Activated naive CD4-positive, alpha-beta T cell treated with Interleukin-2 at 50 U/mL for 16 hours (primary cell): ENCODE measurements at regions not wholly inside any gene's neighbourhood (a gene's known extent, or its start where the extent isn't known, plus 50 kb on each side); places are given as distances from the start of the nearest gene placed in this dataset.
"Not testable (repeated sequence)": the region's sequence is repeated elsewhere in the genome, so short reads cannot be mapped to it uniquely, and the experiment has no call there.

Source experiments
- DNase-seq: peaks from one replicate; pipeline ENCODE4 v3.0.0-alpha.2; 2020

DNA sequence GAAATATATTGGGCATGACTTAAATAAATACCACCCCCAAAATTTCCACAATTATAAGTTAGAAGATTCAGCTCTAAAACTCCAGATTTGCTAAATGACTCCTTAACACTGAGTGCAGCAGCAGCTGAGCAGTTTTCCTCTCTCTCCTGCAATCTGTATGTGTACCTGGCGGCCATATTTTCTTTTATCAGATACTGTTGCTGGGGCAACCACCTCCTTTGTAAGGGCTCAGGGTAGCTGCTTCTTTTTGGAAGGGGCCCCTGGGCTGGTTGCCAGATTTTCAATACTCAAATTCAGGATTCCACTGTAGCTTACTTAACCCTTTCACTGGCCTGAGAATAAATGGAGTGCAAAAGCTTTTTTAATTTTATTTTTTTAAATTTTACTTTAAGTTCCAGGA lies 197.0 kb downstream of the TAF11L14 start:
- DNase-seq, result no peak

DNA sequence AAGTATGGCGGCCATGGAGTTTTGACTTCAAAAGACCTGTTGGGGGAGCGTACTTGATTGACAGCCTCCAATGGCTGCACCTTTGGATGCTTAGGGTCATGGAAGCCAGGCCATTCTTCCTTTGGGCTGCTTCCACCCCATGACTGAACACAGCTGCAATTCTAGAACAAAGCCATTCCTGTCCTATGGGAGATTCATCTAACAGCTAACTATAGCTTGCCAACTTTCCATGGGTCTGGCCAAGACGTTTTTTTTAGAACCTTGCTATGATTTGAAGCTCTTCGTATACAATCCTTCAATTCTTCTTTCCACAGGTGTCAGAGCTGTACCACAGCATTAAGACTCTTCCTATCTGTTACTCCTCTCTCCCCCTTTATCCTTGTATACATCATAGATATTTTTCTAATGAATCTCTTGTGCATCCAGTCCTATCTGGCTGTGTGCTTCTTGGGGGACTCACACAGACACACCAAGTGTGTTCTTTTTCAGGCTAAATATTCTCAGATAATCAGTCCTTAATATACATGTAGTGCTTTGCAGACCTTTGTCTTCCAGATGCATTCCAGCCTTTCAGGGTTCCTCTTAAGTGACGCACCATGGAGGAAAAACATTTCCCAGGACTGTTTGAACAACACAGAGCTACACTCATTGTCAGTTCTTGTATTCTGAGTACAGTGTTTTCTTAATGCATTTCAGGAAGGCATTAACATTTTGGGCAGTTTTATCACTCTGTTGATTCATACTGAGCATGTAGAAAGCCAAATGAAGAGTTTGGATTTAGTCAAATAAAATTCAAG lies 198.9 kb downstream of the TAF11L14 start:
- DNase-seq, result no peak

DNA sequence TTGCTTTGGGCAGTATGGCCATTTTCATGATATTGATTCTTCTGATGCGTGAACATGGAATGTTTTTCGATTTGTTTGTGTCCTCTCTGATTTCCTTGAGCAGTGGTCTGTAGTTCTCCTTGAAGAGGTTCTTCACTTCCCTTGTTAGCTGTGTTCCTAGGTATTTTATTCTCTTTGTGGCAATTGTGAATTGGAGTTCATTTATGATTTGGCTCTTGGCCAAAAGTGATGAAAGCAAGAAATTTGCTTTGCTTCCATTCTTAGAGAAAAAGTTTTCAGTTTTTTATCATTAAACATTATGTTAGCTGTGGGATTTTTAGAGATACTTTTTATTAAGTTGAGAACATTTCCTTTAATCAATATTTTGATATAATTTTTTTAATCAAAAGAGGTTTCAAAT lies 203.5 kb downstream of the TAF11L14 start:
- DNase-seq, result no peak

DNA sequence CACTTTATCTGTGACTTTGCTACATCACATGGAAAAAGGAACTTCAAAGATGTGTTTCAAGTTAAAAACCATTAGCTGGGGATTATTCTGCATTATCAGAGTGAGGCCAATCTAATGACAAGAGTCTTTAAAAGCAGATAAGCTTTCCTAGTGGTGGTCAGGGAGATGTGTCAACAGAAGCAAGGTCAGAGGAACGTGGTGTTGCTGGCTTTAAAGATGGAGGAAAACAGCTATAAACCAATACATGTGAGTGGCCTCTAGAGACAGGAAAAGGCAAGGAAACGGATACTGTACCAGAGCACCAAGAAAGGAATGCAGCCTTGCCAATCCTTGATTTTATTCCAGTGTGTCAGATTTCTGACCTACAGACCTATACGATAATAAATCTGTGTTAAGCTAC lies 204.2 kb downstream of the TAF11L14 start:
- DNase-seq, result no peak

DNA sequence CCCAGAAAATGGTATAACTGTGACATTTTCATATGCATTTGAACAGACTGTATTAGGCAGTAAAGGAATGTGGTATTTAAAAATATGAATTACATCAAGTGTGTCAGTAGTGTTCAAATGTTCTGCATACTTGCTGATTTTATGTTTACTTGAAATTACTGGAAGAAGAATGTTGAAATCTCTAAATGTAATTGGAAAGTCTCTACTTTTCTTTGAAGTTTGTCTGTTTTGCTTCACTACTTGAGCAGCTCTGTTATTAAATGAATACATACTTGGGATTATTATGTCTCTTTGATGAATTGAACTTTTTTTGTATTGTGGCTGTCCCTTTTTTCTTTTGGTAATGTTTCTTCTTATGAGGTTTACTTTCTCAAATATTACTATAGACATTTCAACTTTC lies 205.6 kb downstream of the TAF11L14 start:
- DNase-seq, result no peak

DNA sequence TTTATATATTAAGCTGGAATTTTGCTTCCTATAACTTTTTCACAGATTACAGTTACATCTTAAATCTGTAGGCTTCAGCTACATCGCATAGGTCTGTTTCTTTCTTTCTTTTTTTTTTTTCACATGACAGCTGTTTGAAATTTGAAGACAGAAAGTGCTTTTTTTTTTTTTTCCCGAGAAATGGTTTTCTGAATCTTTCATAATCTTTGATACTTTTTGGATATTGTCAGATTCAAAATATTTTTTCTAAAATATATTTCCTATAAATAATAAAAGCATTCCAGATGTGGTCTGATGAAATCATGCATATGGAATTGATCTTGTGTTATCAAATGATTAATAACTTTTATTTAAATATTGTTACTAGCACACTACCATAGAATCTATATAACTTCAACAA lies 212.2 kb downstream of the TAF11L14 start:
- no peak for DNase-seq

DNA sequence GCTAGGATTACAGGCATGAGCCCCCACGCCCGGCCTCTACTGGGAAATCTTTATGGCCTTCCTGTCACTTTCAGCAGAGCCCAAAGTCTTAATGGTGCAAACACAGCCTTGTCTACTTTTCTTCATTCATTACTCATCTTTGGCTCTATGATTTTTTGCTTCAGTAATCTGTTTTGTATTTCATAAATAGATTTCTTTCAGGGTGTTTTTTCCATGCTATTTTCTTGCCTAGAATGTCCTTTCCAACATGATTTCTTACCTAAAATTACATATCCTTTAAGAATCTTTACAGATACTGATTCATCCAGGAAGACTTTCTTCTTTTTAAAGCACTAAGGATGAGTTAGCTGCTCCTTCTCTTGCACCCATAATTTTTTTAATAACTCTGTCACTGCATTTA lies 213.0 kb downstream of the TAF11L14 start:
- no peak for DNase-seq

DNA sequence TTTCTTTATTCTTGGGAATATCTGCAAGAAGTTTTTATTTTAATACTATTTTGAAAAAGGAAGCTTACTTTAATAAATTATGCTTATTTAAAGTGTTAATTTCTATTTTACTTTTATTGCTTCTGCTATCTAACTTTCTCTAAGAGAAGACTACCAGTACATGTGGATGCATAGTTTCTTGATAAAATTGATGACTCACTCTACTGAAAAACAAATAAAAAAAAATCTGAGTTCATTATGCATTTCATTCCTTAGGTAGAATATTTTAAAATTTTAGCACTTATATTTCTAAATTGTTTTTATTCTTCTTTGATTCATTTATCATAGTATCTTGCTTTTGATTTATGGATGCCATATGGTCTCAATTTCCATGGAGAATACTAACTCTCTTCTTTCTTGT lies 217.9 kb downstream of the TAF11L14 start:
- no peak for DNase-seq

DNA sequence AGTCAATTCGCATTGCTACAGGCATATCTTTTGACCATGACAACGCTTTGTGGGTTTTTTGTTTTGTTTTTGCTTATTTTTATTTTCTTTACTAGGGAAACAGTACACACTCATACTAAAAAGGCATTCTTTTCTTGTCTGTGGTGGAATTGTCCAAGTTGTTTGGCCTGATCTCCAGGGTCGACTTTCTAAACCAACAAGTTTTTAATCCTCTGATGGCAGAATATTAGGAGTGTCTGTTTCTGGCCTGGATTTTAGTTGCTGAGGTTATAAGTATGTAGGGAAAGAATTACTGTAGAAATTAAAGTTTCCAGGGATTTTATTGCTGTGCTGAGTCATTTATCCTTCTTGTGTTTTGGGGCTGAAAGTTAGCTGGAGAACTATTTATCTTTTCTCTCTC lies 218.5 kb downstream of the TAF11L14 start:
- no peak for DNase-seq

DNA sequence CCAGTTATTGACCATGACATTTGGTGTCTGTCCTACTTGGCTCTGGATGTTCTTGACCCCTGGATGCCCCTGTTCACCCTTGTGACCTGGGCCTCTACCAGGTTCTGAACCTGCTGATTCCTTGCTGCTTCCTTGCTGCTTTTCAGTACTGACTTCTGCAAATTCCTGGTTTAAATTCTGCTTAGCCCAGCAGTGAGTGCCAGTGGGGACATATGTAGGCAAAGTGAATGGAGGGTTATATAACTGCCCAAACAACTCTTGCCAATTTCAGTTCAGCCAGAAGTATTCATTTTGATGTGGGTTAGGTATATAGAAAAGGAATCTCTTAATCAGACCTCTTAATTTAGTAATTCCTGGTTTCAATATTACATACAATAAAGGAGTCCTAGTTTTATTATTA lies 220.6 kb downstream of the TAF11L14 start:
- no peak for DNase-seq

DNA sequence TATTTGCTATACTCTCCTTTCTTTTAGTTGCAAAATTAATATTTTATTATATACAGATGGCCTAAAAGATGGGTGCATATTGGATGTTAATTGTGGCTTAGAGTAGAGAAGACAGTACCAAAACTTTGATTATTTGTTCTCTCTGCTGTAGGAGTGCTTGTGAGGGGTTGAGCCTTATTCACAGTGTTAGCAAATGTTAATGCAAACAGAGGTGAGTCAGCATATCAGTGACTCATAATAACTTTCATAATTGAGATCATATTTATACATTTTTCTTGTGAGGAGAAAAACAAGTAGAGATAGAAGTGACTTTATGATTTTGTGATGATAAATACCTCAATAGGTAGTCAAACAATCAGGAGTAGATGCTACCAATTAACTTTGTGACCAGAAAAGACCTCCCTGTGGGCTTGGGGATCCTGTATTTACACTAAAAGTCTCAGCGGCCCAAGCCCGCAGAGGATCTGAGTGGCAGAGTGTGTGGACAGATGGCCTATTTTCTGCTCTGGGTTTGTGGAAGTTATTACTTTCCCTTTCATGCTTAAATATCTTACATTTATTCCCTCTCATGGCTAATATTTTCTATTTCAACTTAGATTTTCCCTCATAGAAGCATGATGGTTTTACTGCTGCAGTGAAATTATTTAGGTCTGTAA lies 226.5 kb downstream of the TAF11L14 start:
- no peak for DNase-seq

DNA sequence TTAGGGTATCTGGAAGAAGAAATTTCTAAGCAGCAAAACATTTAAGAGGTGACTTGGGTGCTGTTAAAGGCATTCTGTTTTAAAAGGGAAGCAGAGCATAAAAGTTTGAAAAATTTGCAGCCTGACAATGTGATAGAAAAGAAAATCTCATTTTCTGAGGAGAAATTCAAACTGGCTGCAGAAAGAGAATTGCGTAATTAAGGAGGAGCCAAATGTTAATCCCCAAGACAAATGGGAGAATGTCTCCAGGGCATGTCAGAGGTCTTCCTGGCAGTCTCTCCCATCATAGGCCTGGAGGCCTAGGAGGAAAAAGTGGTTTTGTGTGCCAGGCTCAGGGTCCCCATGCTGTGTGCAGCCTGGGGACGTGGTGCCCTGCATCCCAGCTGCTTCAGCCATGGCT lies 230.6 kb downstream of the TAF11L14 start:
- DNase-seq, result not testable (repeated sequence)

DNA sequence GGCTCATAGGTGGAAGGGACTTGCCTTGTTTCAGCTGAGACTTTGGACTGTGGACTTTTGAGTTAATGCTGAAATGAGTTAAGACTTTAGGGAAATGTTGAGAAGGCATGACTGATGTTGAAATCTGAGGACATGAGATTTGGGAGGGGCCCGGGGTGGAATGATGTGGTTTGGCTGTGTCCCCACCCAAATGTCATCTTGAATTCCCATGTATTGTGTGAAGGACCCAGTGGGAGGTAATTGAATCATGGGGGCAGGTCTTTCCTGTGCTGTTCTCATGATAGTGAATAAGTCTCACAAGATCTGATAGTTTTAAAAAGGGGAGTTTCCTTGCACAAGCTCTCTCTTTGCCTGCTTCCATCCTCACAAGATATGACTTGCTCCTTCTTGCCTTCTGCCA lies 231.7 kb downstream of the TAF11L14 start:
- not testable (repeated sequence) for DNase-seq

DNA sequence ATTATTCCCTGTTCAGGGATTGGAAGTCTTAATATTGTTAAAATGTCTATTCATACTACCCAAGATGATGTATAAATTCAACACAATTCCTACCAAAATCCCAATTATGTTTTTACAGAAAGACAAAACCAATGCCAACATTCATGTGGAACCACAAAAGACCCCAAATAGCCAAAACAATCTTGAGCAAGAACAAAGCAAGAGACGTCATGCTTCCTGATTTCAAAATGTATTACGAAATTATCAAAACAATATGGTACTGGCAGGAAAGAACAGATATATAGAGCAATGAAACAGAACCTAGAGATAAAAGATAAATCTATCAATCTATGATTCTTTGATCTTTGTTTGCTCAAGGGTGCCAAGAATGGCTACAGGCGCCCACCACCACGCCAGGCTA lies 237.9 kb downstream of the TAF11L14 start:
- DNase-seq, result no peak

DNA sequence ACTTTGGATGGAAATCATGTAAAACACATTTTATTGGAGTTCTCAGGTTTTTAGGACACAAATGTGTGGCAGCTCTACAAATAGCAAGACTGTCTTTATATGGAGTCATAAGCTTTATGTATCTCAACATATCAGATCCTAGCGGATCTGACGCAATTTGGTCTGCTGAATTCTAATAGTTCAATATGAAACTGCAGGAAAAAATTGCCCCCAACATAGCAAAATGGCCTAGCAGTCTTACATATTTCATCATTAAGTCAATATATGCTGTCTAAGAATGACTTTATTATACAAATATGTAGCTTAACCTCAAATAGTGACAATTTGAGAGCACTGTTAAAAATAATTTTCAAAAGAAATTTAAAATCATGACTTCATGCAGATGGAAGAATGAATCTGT lies 244.3 kb downstream of the TAF11L14 start:
- no peak for DNase-seq

DNA sequence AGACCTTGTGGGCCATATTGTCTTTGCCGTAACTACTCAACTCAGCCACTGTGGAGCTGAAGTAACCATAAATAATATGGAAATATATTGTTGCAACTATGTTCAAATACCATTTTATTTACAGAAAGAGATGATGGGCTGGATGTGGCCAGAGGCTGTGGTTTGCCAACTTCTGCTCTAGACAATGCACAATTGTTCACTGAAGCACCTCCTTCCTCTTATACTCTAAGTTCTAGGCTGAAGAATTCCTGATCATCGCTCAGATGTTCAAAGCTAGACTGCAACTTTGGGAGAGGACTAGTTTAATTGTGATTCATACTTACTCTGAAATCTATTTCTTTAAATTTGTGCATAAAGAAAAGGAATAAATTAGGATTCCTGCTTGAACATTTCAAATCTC lies 245.0 kb downstream of the TAF11L14 start:
- DNase-seq, result no peak

DNA sequence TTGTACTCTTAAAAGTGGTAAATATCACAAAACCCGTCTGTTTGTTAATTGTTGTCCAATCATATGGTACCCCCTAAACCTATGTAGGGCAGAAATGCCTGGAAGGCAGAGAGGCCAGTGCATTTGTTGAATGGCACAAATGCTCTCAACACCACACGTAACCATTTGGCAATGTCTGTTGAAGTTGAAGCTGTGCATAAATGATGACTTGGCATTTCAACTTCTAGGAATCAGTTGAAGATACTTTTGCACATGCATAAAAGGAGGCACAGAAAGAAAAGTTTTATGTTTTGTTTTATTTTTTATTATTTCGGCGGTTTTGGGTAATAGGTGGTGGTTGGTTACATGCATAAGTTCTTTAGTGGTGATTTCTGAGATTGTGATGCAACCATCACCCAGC lies 246.6 kb downstream of the TAF11L14 start:
- no peak for DNase-seq

DNA sequence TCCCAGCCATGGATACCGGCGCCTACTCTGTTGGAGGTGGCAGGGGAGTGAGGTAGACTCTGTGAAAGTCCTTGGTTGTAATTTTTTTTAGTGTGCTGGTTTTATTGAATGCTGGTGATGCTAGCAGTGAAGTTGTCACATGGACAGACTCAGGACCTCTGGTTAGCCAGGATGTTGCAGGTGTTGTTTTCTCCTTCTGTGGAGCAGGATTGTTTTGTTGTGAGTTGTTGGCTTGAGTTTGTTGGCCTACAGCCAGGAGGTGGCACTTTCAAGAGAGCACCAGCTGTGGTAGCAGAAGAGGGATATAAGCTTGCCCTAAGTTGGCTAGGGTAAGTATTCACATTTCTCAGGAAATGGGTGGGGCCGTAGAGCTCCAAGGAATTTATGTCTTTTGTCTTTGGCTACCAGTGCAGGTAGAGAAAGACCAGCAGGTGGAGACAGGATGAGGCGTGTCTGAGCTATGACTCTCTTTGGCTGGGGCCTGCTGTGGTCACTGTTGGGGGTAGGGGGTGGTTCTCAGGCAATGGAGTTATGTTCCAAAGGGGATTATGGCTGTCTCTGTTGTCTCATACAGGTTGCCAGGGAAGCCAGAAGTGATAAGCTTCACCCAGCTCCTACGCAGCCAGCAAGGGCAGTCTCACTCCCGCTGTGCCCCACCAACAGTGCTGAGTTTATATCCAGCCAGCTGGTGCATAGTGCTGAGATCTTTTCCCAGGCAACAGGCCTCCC lies 248.7 kb downstream of the TAF11L14 start:
- no peak for DNase-seq

DNA sequence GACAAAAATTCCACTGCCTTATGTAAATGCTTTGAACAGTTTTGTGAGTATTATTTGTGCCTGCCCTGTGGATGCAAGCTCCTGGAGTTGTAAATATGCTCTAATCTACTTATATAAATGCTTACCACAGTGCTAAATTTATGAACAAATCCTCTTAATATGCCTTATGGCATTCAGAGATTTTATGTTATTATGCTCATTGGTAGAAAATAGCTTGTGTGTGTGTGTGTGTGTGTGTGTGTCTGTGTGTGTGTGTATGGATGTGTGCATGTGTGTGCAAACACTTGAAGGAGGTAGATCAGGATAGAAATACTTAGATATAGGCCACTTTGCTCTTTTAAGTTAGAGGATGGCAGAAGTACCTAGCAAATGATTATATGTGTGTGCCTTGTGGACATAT lies 253.9 kb downstream of the TAF11L14 start:
- DNase-seq, result no peak

DNA sequence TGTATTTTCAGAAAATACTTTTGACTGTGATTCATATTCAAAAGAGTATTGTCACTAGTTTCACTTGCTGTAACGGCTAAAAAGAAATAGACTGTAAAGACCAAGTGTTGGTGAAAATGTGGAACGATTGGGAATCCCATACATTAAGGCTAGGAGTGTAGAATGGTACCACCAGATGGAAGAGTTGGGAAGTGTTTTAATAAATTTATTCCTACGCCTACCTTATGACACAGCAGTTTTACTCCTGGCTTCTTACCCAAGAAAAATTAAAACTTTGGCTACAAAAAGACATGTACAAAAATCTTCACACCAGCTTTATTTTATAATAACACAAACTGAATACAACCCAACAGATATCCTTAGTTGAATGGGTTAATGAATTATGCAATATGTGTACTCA lies 256.2 kb downstream of the TAF11L14 start:
- no peak for DNase-seq

DNA sequence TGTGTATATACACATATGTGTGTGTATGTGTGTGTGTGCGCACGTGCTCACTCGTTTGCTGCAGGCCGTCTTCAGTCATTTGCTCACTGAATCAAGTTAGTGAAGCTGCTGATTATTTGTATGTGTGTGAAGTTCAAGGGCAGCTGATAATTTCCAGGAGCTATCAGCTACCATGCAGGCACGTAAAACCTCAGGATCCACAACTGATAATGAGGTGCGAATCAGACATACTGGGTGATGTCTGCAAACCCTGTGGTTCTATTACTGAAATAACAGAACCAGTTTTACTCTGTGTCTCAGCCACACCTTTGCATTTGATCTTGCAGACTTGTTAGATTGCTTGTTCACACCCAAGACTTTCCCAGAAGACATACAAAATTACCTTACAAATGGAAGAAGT lies 257.6 kb downstream of the TAF11L14 start:
- DNase-seq, result no peak

DNA sequence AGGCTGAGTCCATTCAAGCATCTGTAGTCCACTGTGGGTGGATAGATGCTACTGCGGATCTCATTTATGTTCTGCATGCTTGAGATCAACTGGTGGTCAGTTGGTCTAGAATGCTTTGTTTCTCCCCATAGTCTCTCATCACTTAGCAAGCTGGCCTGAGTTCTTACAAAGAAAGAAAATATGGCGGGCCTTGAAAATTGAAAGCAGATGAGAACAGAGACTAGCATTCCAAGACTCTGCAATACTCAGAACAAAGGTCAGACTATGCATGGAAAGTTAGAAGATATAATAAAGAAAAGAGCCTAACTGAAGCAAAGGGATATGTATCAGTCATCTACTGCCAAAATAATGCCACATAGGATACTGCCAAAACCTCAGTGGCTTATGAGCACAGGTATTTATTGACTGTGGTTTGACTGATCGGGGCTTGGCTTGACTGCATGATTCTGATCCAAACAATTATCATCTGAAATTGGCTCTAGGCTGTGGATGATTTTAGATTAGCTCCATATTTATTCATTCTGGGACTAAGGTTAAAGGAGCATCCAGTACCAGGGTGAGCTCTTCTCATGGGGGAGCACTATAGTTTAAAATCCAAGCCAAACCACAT lies 258.9 kb downstream of the TAF11L14 start:
- no peak for DNase-seq

DNA sequence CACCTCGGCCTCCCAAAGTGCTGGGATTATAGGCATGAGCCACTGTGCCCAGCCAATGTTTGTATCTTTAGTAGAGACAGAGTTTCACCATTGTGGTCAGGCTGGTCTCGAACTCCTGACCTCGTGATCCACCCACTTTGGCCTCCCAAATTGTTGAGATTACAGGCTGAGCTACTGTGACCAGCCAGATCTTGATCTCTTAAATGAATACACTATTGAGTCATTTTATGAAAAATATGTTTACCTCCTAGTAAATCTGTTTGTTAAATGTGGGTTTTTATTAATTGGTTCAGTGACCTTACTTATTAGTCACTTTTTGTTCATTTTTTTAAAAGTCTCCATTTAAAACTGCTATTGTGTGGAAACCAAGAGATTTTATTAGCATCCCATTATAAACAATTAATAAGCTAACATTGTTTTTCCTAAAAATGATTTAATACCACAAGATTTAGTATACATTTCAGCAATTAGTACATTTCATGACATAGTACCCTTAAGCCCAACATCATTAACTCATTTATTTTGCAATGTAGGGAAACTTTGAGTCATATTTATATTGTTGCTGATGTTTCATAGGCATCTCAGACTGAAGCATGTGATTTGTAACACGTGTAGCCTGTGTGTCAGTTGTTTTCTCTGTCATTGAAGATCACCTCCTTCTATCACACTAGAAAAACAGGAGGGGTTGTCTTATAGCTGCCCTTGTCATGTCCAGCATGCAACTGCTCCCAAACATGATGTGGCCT lies 261.2 kb downstream of the TAF11L14 start:
- no peak for DNase-seq
